Ovary (tissue), 7 donors: ENCODE measurements at regions not wholly inside any gene's neighbourhood (a gene's known extent, or its start where the extent isn't known, plus 50 kb on each side); places are given as distances from the start of the nearest gene placed in this dataset.

Experiments
- DNase-seq, 5 donors: peaks; one replicate each; pipeline ENCODE4 v3.0.0-alpha.2; 2019 to 2020
- H3K27ac ChIP-seq, 2 donors: fragments of 200-600 bp; one replicate each; pipeline versions ENCODE4 v1.5.1 to v1.8.0; 2019 to 2022
- H3K27me3 ChIP-seq: fragments of 200-600 bp; one replicate; pipeline ENCODE4 v1.8.0; 2022
- H3K36me3 ChIP-seq: fragments of 200-600 bp; sonication (generic); one replicate; pipeline ENCODE4 v1.5.1; 2019
- H3K4me1 ChIP-seq: one replicate; pipeline ENCODE4 v1.8.1; 2013; ENCODE audit warnings: mild to moderate bottlenecking, moderate library complexity; ENCODE audit not compliant: insufficient read depth
- H3K4me3 ChIP-seq: fragments of 200-600 bp; sonication (generic); one replicate; pipeline ENCODE4 v1.5.1; 2017
- H3K9me3 ChIP-seq, 2 donors: fragments of 200-600 bp in 1 of 2; sonication (generic) in 1 of 2; one replicate each; pipeline versions ENCODE4 v1.5.1 to v1.8.1; 2013 to 2019; ENCODE audit warnings: mild to moderate bottlenecking in 1 of 2, moderate library complexity in 1 of 2
- EP300 ChIP-seq: sonication (generic); formaldehyde crosslinking; IDR thresholded peaks from one replicate; pipeline ENCODE4 v1.6.1; 2017; ENCODE audit warnings: antibody characterized with exemption
- POLR2A ChIP-seq: fragments of 450-650 bp; IDR thresholded peaks from one replicate; pipeline ENCODE4 v1.6.1; 2017; ENCODE audit warnings: antibody characterized with exemption, mild to moderate bottlenecking, moderate library complexity
- WGBS, 3 donors: extraction: QIAGEN DNeasy Blood & Tissue Kit in 1 of 3; methylation state at CpG; one replicate each; pipeline versions ENCODE4 v1.1.5 to v1.1.7; 2013 to 2017; 5-methylcytosine and 5-hydroxymethylcytosine counted together
- intact Hi-C, 4 donors: fragments of 100-400 bp; cut with DNase I; formaldehyde crosslinking; loops; one replicate each; pipeline versions ENCODE4 v1.11.0 to v1.15.1; 2022 to 2023
- TF ChIP-seq, protein P1 (sequence below), 3 donors: fragments of 450-650 bp in 2 of 3; fragments of 200-600 bp in 1 of 3; IDR thresholded peaks; one replicate each; pipeline versions ENCODE4 v1.5.1 to v1.8.0; 2016 to 2022; ENCODE audit warnings: antibody characterized with exemption in 3 of 3, mild to moderate bottlenecking in 1 of 3
- donor health status: DM: no; HTN: no; CAD: no; lungs with moderate emphysema.
- donor health status: DM: no; HTN: no; CAD: no.
- donor health status: Bipolar disorder and iron deficiency.
- donor health status: DM: no; HTN: no; CAD: no.
- donor health status: DM: yes; HTN: yes; CAD: no.

DNA sequence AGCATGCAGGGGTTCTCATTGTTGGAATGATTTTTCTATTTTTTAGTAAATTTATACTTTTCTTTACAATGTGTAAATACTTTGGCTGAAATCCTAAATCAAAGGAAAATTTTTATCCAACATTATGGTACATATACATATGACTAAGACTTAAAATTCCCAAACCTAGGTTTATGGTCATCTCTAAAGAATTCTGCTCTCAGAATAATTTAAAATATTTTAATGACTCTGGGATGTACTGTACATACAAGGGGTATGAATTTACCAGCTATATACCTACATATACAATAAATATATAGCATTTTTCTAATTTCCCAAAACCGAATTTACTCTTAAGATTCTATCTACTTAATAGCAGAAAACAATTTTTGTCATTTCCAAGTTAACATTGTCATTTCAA lies 137.9 kb upstream of the POU1F1 start:
- H3K36me3 ChIP-seq, result no peaks in the 10 kb centered on the region

DNA sequence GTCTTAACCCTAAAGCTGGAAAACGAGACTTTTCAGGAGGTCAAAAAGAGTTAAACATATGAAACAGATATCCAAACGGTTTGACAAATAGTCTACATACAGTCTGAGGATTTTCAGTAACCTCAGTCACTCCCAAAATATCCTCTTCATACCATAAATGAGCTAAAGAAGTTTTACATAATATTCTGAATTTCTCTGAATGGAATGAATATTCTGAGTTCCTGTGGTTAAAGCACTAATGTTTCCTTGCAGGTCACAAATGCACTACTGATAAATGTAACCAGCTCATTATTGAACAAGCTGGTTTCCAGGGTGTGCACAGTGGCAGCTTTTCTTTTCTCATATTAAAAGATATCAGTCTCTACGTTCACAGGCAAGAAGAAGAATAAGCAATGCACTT lies 137.4 kb upstream of the POU1F1 start:
- H3K36me3 ChIP-seq, result no peaks in the 10 kb centered on the region
- H3K4me1 ChIP-seq, result no peaks in the 10 kb centered on the region
- no peaks in the 10 kb centered on the region for H3K27me3 ChIP-seq
- no peak for DNase-seq
- H3K4me3 ChIP-seq, result no peak overlapping the region
- TF ChIP-seq, protein P1, sequence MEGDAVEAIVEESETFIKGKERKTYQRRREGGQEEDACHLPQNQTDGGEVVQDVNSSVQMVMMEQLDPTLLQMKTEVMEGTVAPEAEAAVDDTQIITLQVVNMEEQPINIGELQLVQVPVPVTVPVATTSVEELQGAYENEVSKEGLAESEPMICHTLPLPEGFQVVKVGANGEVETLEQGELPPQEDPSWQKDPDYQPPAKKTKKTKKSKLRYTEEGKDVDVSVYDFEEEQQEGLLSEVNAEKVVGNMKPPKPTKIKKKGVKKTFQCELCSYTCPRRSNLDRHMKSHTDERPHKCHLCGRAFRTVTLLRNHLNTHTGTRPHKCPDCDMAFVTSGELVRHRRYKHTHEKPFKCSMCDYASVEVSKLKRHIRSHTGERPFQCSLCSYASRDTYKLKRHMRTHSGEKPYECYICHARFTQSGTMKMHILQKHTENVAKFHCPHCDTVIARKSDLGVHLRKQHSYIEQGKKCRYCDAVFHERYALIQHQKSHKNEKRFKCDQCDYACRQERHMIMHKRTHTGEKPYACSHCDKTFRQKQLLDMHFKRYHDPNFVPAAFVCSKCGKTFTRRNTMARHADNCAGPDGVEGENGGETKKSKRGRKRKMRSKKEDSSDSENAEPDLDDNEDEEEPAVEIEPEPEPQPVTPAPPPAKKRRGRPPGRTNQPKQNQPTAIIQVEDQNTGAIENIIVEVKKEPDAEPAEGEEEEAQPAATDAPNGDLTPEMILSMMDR (IDR thresholded peaks at IDR 0.05), result no peak
- TF ChIP-seq POLR2A, result no peak
- no peak for TF ChIP-seq EP300
- intact Hi-C loops, result no loop called here
- H3K9me3 ChIP-seq, result no peaks in the 10 kb centered on the region
- 30 to 46% (median 35%) methylated on average over 3 of the region's 3 CpGs for WGBS, 3 donors
- H3K27ac ChIP-seq, result no peak overlapping the region

More for the DNA sequence above, 137.9 kb upstream of the POU1F1 start:
- Histone ChIP-seq H3K27ac (no peak overlapping the region), H3K4me3 (no peak overlapping the region), H3K27me3 (no peaks in the 10 kb centered on the region), H3K4me1 (no peaks in the 10 kb centered on the region), H3K9me3 (no peaks in the 10 kb centered on the region)
- 36 to 47% (median 39%) methylated on average over 1 of the region's 1 CpG for WGBS, 3 donors
- no peak for DNase-seq
- TF ChIP-seq, protein P1 (IDR thresholded peaks at IDR 0.05), result no peak
- no peak for TF ChIP-seq POLR2A
- intact Hi-C loops, result no loop called here

DNA sequence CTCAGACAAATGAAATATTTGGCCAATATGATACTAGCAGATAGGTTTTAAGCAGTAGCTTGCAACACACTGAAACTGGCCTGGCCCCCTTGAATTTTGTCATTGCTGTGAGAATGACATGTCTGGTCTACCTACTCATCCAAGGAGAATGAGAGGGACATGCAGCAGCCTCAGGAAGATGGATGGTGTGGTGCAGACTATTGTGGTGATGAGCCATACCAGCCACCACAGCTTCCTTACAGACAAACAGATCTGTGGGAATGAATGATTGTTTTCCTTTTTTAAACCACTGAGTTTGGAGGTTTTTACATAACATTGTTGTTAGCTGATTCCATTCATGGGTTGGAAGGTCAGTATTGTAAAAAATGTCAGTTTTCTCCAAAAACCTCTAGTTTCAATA lies 133.7 kb upstream of the POU1F1 start:
- Histone ChIP-seq H3K36me3 (no peaks in the 10 kb centered on the region), H3K4me1 (no peaks in the 10 kb centered on the region), H3K4me3 (no peak overlapping the region), H3K9me3 (no peaks in the 10 kb centered on the region), H3K27me3 (no peaks in the 10 kb centered on the region), H3K27ac (no peak overlapping the region)
- TF ChIP-seq, protein P1 (IDR thresholded peaks at IDR 0.05), result no peak
- TF ChIP-seq POLR2A (no peak), EP300 (no peak)
- DNase-seq, result no peak
- intact Hi-C loops, result no loop called here

DNA sequence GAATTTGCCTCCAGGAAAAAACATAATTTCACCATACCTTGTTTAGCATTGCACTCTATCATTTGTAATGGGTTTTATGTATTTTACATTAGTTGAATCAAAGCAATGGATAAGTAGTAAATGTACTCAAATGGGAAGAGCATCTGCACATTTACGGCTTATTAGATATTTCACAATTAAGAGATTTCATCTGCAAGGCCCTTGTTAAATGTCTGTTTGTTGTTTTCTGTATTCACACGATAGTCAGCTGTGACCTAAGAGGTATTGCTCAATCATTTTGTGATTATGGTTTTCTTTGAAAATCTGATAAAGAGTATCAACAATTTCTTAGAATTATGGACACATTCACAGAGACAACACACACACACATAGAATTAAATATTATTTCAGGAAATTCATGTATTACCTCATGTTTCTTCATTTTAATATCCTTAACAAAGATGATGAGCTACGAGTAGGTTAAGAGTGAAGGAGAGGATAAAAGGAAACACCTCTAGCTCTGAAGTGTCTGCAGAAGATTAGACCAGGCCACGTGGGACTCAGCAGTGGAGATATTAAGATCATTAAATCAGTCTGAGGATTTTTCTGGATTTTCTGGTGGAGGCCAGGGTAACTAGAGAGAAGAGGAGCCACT lies 121.9 kb upstream of the POU1F1 start:
- H3K4me1 ChIP-seq, result no peaks in the 10 kb centered on the region
- 44 to 52% (median 51%) methylated on average over 4 of the region's 4 CpGs for WGBS, 3 donors
- H3K9me3 ChIP-seq, result no peaks in the 10 kb centered on the region
- TF ChIP-seq, protein P1 (IDR thresholded peaks at IDR 0.05), result no peak
- TF ChIP-seq EP300 (no peak), POLR2A (no peak)
- no peaks in the 10 kb centered on the region for H3K27me3 ChIP-seq
- no peak overlapping the region for H3K27ac ChIP-seq
- no peak overlapping the region for H3K4me3 ChIP-seq
- no peaks in the 10 kb centered on the region for H3K36me3 ChIP-seq
- intact Hi-C loops, result no loop called here
- no peak for DNase-seq
